ENCODE measurements at regions not wholly inside any gene's neighbourhood (a gene's known extent, or its start where the extent isn't known, plus 50 kb on each side); places are given as distances from the start of the nearest gene placed in this dataset.

GRCh38 chr7:156176039-156176438 lies 363.8 kb upstream of the SHH start:
- TF ChIP-seq GATA2 (IDR thresholded peaks at IDR 0.05; ENCODE audit: low read depth, low read length): no peak
- no peak for TF ChIP-seq GATA3 (IDR thresholded peaks at IDR 0.05; ENCODE audit: low read depth, low read length)

Data from SH-SY5Y (cell line).